ENCODE measurements at regions not wholly inside any gene's neighbourhood (a gene's known extent, or its start where the extent isn't known, plus 50 kb on each side); places are given as distances from the start of the nearest gene placed in this dataset.

DNA sequence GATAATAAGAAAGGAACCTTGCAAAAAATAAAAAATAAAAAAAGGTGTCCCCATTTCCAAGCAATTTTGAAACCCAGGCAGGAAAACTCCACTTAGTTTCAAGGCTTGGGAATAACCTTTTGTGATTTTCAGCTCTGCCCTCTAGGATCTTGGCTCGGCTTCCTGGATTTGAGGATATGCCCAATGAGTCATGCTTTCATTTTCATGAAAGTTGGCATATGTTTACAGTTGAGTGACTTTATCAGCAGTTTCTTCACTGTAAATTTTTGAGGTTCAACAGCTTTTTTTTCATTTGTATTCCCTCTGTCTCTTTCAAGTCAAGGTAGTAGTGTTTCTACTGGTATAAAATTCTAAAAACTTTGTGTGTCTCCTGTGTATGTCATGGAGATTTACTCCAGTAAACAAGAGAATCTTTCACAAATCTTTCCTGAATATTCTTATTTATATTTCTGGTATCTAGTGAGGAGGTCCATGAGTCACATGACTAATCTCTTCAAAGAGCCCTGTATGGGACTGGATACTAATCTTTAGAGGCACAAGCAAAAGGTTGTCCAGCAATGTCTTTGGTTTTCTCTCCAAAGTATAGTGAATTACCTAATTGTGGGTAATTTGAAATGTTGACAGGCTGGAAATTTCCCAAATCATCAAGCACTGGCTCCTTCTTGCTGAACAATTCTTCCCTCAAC is 335.3 kb downstream of the BRINP2 start:
- no peak for TF ChIP-seq POLR2A (IDR thresholded peaks at IDR 0.05; ENCODE audit: extremely low read depth, insufficient read length)
- TF ChIP-seq, protein P1, sequence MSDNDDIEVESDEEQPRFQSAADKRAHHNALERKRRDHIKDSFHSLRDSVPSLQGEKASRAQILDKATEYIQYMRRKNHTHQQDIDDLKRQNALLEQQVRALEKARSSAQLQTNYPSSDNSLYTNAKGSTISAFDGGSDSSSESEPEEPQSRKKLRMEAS (IDR thresholded peaks at IDR 0.05; ENCODE audit: low read depth, low read length): no peak
- TF ChIP-seq, protein P2, sequence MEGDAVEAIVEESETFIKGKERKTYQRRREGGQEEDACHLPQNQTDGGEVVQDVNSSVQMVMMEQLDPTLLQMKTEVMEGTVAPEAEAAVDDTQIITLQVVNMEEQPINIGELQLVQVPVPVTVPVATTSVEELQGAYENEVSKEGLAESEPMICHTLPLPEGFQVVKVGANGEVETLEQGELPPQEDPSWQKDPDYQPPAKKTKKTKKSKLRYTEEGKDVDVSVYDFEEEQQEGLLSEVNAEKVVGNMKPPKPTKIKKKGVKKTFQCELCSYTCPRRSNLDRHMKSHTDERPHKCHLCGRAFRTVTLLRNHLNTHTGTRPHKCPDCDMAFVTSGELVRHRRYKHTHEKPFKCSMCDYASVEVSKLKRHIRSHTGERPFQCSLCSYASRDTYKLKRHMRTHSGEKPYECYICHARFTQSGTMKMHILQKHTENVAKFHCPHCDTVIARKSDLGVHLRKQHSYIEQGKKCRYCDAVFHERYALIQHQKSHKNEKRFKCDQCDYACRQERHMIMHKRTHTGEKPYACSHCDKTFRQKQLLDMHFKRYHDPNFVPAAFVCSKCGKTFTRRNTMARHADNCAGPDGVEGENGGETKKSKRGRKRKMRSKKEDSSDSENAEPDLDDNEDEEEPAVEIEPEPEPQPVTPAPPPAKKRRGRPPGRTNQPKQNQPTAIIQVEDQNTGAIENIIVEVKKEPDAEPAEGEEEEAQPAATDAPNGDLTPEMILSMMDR (IDR thresholded peaks at IDR 0.05; ENCODE audit: low read depth, low read length): no peak
- no peak for TF ChIP-seq MYC (IDR thresholded peaks at IDR 0.05; ENCODE audit: low read depth, low read length)
- H3K4me3 ChIP-seq (ENCODE audit: low read depth, low read length): no peak overlapping the region
- DNase-seq (ENCODE audit: low read depth): no peak

DNA sequence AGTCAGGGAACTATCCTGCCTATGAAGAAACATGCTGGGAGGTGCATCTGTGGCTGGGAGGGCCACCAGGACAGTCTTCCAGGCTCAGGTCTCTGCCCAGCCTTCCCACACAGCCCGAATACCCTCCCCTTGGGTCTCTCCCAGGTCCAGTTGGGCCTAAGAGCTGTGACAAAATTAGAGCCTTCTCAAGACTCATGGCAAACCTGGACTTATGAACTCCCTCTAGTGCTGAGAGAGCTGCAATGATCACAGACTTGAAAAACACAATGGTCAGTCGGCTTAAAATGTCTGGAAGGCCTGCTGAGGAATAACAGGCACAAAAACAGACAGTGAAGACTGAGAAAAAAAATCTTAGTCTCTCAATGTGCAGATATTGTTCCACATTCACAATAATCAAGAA is 325.1 kb downstream of the BRINP2 start:
- no peak overlapping the region for H3K4me3 ChIP-seq (ENCODE audit: low read depth, low read length)
- no peak for TF ChIP-seq MYC (IDR thresholded peaks at IDR 0.05; ENCODE audit: low read depth, low read length)
- DNase-seq (ENCODE audit: low read depth): no peak

DNA sequence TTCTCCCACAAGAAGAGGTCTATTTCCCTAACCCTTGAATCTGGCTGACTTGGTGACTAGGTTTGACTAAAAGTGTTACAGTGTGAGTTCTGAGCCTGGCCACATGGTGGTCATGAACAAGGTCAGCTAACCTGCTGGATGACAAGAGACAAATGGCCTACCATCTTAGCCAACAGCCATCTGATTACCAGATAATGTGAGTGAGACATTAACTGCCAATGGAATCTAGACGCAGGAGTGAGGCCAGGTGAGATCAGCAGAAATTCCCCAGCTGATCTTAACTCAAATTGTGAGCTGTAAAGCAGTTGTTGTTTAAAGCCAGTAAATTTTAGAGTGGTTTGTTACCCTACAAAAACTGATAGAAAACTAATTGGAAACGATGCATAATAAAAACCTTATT is 320.0 kb downstream of the BRINP2 start:
- no peak overlapping the region for H3K4me3 ChIP-seq (ENCODE audit: low read depth, low read length)
- no peak for DNase-seq (ENCODE audit: low read depth)
- TF ChIP-seq, protein P2 (IDR thresholded peaks at IDR 0.05; ENCODE audit: low read depth, low read length): no peak
- no peak for TF ChIP-seq POLR2A (IDR thresholded peaks at IDR 0.05; ENCODE audit: extremely low read depth, insufficient read length)
- TF ChIP-seq, protein P1 (IDR thresholded peaks at IDR 0.05; ENCODE audit: low read depth, low read length): no peak
- TF ChIP-seq MYC (IDR thresholded peaks at IDR 0.05; ENCODE audit: low read depth, low read length): no peak

DNA sequence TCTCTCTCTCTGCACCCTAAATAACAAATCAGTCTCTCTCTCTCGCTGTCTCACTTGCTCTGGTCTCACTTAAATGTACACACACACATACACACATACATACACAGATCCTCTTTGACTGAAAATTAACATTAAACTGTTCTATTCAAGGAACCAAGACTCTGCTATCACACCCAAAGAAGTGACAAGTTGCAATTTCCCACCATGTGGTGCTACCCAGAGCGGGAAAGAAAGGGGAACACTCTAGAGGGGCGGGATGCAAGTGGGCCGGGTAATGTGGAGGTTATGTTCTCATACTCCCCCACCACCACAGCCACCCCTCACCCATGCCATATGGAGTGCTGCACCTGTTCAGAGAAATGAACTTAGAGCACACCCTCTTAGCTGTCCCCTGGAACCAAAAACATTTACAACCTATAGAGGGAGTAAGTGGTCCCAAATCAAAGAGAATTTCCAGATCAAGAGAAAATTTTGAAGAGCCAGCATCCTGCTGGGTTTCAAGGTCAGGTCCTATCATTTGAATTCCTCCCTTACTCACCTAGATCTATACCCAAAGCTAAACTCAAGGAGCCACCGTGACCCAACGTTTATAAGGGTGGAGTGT is 319.4 kb downstream of the BRINP2 start:
- H3K4me3 ChIP-seq (ENCODE audit: low read depth, low read length): no peak overlapping the region
- no peak for DNase-seq (ENCODE audit: low read depth)
- TF ChIP-seq, protein P1 (IDR thresholded peaks at IDR 0.05; ENCODE audit: low read depth, low read length): no peak
- TF ChIP-seq MYC (IDR thresholded peaks at IDR 0.05; ENCODE audit: low read depth, low read length) (no peak), POLR2A (IDR thresholded peaks at IDR 0.05; ENCODE audit: extremely low read depth, insufficient read length) (no peak)
- TF ChIP-seq, protein P2 (IDR thresholded peaks at IDR 0.05; ENCODE audit: low read depth, low read length): no peak

DNA sequence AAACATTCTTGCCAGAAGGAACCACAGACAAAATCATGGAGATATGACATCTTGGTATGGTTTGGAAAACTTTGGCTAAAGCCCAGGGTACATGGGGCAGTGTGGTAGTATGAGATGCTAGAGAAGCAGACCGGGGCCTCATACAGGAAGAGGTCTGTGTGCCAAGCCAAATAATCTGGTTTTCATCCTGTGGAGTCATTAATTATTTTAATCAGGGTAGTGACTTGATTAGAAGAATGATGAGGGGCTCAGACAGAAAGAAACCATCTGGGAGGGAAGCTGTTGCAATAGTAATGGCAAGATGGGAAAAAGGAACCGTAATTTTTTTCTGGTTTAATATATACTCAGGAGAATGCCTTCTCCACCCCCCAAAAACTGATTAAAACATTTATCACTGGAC is 318.0 kb downstream of the BRINP2 start:
- no peak overlapping the region for H3K4me3 ChIP-seq (ENCODE audit: low read depth, low read length)
- TF ChIP-seq POLR2A (IDR thresholded peaks at IDR 0.05; ENCODE audit: extremely low read depth, insufficient read length): no peak
- no peak for DNase-seq (ENCODE audit: low read depth)

DNA sequence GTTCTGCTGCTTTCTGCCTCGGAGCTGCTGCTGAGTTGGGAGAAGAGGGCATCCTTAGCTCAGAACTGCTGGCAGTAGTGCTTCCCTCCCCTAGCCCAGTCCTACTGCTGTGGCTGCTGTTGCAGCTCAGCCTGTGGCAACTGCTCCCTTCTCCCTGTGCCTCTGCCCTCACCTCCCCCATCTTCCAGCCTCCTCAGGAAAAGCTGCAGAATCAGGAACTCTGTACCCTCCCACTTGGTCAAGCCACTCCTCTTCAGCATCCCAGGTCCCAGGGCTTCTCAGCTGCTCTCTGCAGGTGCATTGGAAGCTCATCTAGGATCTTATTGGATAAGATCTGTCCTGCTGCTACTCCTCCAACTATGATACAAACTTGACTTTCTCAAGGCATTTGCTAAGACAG is 316.7 kb downstream of the BRINP2 start:
- no peak overlapping the region for H3K4me3 ChIP-seq (ENCODE audit: low read depth, low read length)
- DNase-seq (ENCODE audit: low read depth): no peak

More for the DNA sequence above, 316.7 kb downstream of the BRINP2 start:
- TF ChIP-seq, protein P2 (IDR thresholded peaks at IDR 0.05; ENCODE audit: low read depth, low read length): no peak
- TF ChIP-seq MYC (IDR thresholded peaks at IDR 0.05; ENCODE audit: low read depth, low read length): no peak
- TF ChIP-seq, protein P1 (IDR thresholded peaks at IDR 0.05; ENCODE audit: low read depth, low read length): no peak
- no peak for TF ChIP-seq POLR2A (IDR thresholded peaks at IDR 0.05; ENCODE audit: extremely low read depth, insufficient read length)
